ENCODE measurements at regions not wholly inside any gene's neighbourhood (a gene's known extent, or its start where the extent isn't known, plus 50 kb on each side); places are given as distances from the start of the nearest gene placed in this dataset.
"Not testable (repeated sequence)": the region's sequence is repeated elsewhere in the genome, so short reads cannot be mapped to it uniquely, and the experiment has no call there.

- TF ChIP-seq RERE (CRISPR knock-in tag; IDR thresholded peaks at IDR 0.05; ENCODE audit: low read depth) (peak; percentile 53; the same call in 1 of the 2 replicates), PRDM10 (CRISPR knock-in tag; IDR thresholded peaks at IDR 0.05; ENCODE audit: low read depth) (0 out of 2 replicates have a peak, but pooled peaks have one; percentile 36), FOXP1 (CRISPR knock-in tag; IDR thresholded peaks at IDR 0.05) (peak; percentile 88), MIXL1 (CRISPR knock-in tag; IDR thresholded peaks at IDR 0.05) (peak; percentile 63), NFKBIZ (CRISPR knock-in tag; IDR thresholded peaks at IDR 0.05) (peak; percentile 64; the same call in 1 of the 2 replicates), KMT2B (CRISPR knock-in tag; IDR thresholded peaks at IDR 0.05) (peak; percentile 62; the same call in 1 of the 2 replicates), DMAP1 (CRISPR knock-in tag; IDR thresholded peaks at IDR 0.05) (0 out of 2 replicates have a peak, but pooled peaks have one; percentile 22), RFXANK (CRISPR knock-in tag; IDR thresholded peaks at IDR 0.05) (peak; percentile 37; the same call in 1 of the 2 replicates), EP300 (IDR thresholded peaks at IDR 0.05; ENCODE audit: low read depth in 2 of 2, low read length in 2 of 2) (peak; percentile 76 to 79), EP300 (CRISPR knock-in tag; IDR thresholded peaks at IDR 0.05; ENCODE audit: borderline replicate concordance) (peak; percentile 93), DPF2 (CRISPR knock-in tag; IDR thresholded peaks at IDR 0.05; ENCODE audit: borderline replicate concordance, low read depth) (peak; percentile 74; the same call in 1 of the 2 replicates), IKZF5 (CRISPR knock-in tag; IDR thresholded peaks at IDR 0.05) (peak; percentile 66; the same call in 1 of the 2 replicates), CEBPB (IDR thresholded peaks at IDR 0.05; ENCODE audit: borderline replicate concordance, low read depth, low read length) (peak; percentile 89), ZNF614 (CRISPR knock-in tag; IDR thresholded peaks at IDR 0.05; ENCODE audit: borderline replicate concordance) (0 out of 2 replicates have a peak, but pooled peaks have one; percentile 46), ISL2 (CRISPR knock-in tag; IDR thresholded peaks at IDR 0.05) (peak; percentile 34; the same call in 1 of the 2 replicates), SIX1 (CRISPR knock-in tag; IDR thresholded peaks at IDR 0.05; ENCODE audit: borderline replicate concordance) (peak; percentile 58; the same call in 1 of the 2 replicates)
- TF ChIP-seq FOXP1 (IDR thresholded peaks at IDR 0.05), result not testable (repeated sequence)
These were observed 172.4 kb downstream of the LAT start (continued) for GRCh38 chr16:29157051-29157923.

All from HepG2 (cell line).